HepG2 (cell line): ENCODE measurements at regions not wholly inside any gene's neighbourhood (a gene's known extent, or its start where the extent isn't known, plus 50 kb on each side); places are given as distances from the start of the nearest gene placed in this dataset.
"Not testable (repeated sequence)": the region's sequence is repeated elsewhere in the genome, so short reads cannot be mapped to it uniquely, and the experiment has no call there.

Experiments
- ATAC-seq: fragments of 200-7000 bp; cut with Tn5 transposase; 3 replicates; pipeline ENCODE4 v1.9.1; 2020; ENCODE audit warnings: mild to moderate bottlenecking, moderate library complexity
- BruUV-seq: library from RNA; stranded (reverse); fragments of 400-500 nt; replicated peaks from 2 replicates; lab custom pipeline; 2021; lab: Mats Ljungman, UMichigan
- CTCF ChIA-PET: fragments of 300-600 bp; formaldehyde crosslinking; extraction: SDS; loops from one replicate; lab custom pipeline; 2021; ENCODE audit warnings: low total read pairs, inconsistent platforms, low intra/inter-chr PET ratio; lab: Yijun Ruan, JAX
- POLR2A ChIA-PET: fragments of 350-600 bp; sonication (Branson Sonifier 250); formaldehyde crosslinking; loops from one replicate; lab custom pipeline; 2020; ENCODE audit warnings: antibody characterized with exemption, inconsistent platforms; lab: Yijun Ruan, JAX
- DNase-seq: peaks from one replicate; pipeline ENCODE4 v3.0.0-alpha.2; 2015; ENCODE audit warnings: low spot score
- FAIRE-seq: peaks from 3 replicates; lab custom pipeline; 2011; peaks lifted over from hg19 to GRCh38; lab: Jason Lieb, UNC
- H2AFZ ChIP-seq: one replicate; pipeline ENCODE4 v1.6.1; 2011; ENCODE audit warnings: low read length, inconsistent platforms
- H3K27ac ChIP-seq: fragments of 300-600 bp; 3 replicates; pipeline ENCODE4 v1.8.0; 2011; ENCODE audit warnings: mixed run types, mild to moderate bottlenecking, mixed read lengths, low read length, inconsistent platforms; ENCODE audit not compliant: insufficient read depth; ENCODE audit errors: extremely low read length
- H3K27me3 ChIP-seq, 2 experiments: fragments of 200-600 bp in 1 of 2; 2 replicates in 1 of 2; 3 replicates in 1 of 2; pipeline versions ENCODE4 v1.6.0 to v1.8.0; 2011; ENCODE audit warnings: low read length in 2 of 2, mild to moderate bottlenecking in 2 of 2, moderate library complexity in 2 of 2, inconsistent platforms in 1 of 2; ENCODE audit not compliant: insufficient read depth in 2 of 2, control insufficient read depth in 1 of 2
- H3K36me3 ChIP-seq, 2 experiments: fragments of 200-600 bp in 1 of 2; replicated peaks in 1 of 2; 2 replicates in 1 of 2; 3 replicates in 1 of 2; pipeline versions ENCODE4 v1.5.1 to v1.8.0; 2011; ENCODE audit warnings: low read length in 2 of 2, inconsistent platforms in 1 of 2; ENCODE audit not compliant: insufficient read depth in 2 of 2, control insufficient read depth in 1 of 2
- H3K4me1 ChIP-seq: 2 replicates; pipeline ENCODE4 v1.5.1; 2012; ENCODE audit warnings: low read length, inconsistent platforms; ENCODE audit not compliant: insufficient read depth
- H3K4me2 ChIP-seq: 2 replicates; pipeline ENCODE4 v1.6.0; 2011; ENCODE audit warnings: low read depth, low read length, inconsistent platforms
- H3K4me3 ChIP-seq, 3 experiments: fragments of 200-600 bp in 1 of 3; sonication (generic), shearing (Covaris generic) in 1 of 3; replicated peaks in 1 of 3; 2 replicates each; pipeline ENCODE4 v1.5.1; 2011 to 2016; ENCODE audit warnings: low read length in 3 of 3, inconsistent platforms in 2 of 3, low read depth in 2 of 3, mild to moderate bottlenecking in 2 of 3, control low read depth in 1 of 3, mixed read lengths in 1 of 3; ENCODE audit not compliant: insufficient read depth in 1 of 3
- H3K79me2 ChIP-seq: one replicate; pipeline ENCODE4 v1.6.1; 2011; ENCODE audit warnings: low read length, inconsistent platforms; ENCODE audit not compliant: insufficient read depth
- H3K9ac ChIP-seq: 2 replicates; pipeline ENCODE4 v1.6.0; 2011; ENCODE audit warnings: mild to moderate bottlenecking, low read depth, low read length, inconsistent platforms; ENCODE audit not compliant: insufficient read depth
- H3K9me3 ChIP-seq: 2 replicates; pipeline ENCODE4 v1.5.1; 2012; ENCODE audit warnings: mild to moderate bottlenecking, low read length
- H4K20me1 ChIP-seq: 2 replicates; pipeline ENCODE4 v1.6.0; 2011; ENCODE audit warnings: inconsistent platforms, mild to moderate bottlenecking, low read length, moderate library complexity; ENCODE audit not compliant: insufficient read depth
- CERS6 ChIP-seq: sonication (generic); formaldehyde crosslinking; IDR thresholded peaks from 2 replicates; pipeline ENCODE4 v1.5.0; 2020; ENCODE audit warnings: missing genetic modification reagents
- GATAD1 ChIP-seq: IDR thresholded peaks from 2 replicates; pipeline ENCODE4 v1.6.1; 2016; ENCODE audit warnings: missing genetic modification reagents, missing compliant biosample characterization
- HMG20A ChIP-seq: IDR thresholded peaks from 2 replicates; pipeline ENCODE4 v1.6.1; 2016; ENCODE audit warnings: borderline replicate concordance
- ISX ChIP-seq: sonication (generic); formaldehyde crosslinking; conservative IDR thresholded peaks from 2 replicates; pipeline ENCODE4 v1.5.0; 2020; ENCODE audit warnings: missing genetic modification reagents
- MED13 ChIP-seq: sonication (generic); formaldehyde crosslinking; IDR thresholded peaks from 2 replicates; pipeline ENCODE4 v1.5.0; 2020; ENCODE audit warnings: missing genetic modification reagents
- NR3C1 ChIP-seq: sonication (generic); formaldehyde crosslinking; IDR thresholded peaks from 2 replicates; pipeline ENCODE4 v1.4.0; 2020; ENCODE audit warnings: missing genetic modification reagents
- RCOR2 ChIP-seq: IDR thresholded peaks from 2 replicates; pipeline ENCODE4 v1.6.1; 2016; ENCODE audit warnings: missing biosample characterization, missing genetic modification reagents
- SP1 ChIP-seq, 2 experiments: fragments of 450-650 bp in 1 of 2; sonication (generic) in 1 of 2; formaldehyde crosslinking in 1 of 2; IDR thresholded peaks; 2 replicates each; pipeline versions ENCODE4 v1.4.0 to v1.6.1; 2016 to 2020; ENCODE audit warnings: missing genetic modification reagents in 1 of 2
- ZKSCAN8 ChIP-seq: IDR thresholded peaks from 2 replicates; pipeline ENCODE4 v1.6.1; 2016; ENCODE audit warnings: borderline replicate concordance, missing genetic modification reagents, missing compliant biosample characterization
- ZNF20 ChIP-seq: sonication (generic); formaldehyde crosslinking; IDR thresholded peaks from 2 replicates; pipeline ENCODE4 v1.4.0; 2020; ENCODE audit warnings: mild to moderate bottlenecking, moderate library complexity, missing genetic modification reagents
- WGBS: methylation state at CpG from one replicate; pipeline ENCODE4 v1.1.6; 2017; ENCODE audit warnings: low lambda C conversion rate; 5-methylcytosine and 5-hydroxymethylcytosine counted together
- in situ Hi-C: cut with HindIII; loops from 2 replicates; pipeline ENCODE4 v1.10.0; 2017; ENCODE audit warnings: low pct_unique_long_range_greater_than_20kb; ENCODE audit not compliant: extremely low pct_ligation_motif_present
- intact Hi-C: fragments of 100-400 bp; cut with micrococcal nuclease; formaldehyde crosslinking; loops from one replicate; pipeline ENCODE4 v1.10.0; 2022; ENCODE audit not compliant: unreplicated experiment
- TF ChIP-seq, protein P1 (sequence below): sonication (generic); formaldehyde crosslinking; IDR thresholded peaks from 2 replicates; pipeline ENCODE4 v1.8.0; 2022; ENCODE audit warnings: mild to moderate bottlenecking, missing genetic modification reagents, moderate library complexity
- TF ChIP-seq, protein P2 (sequence below): sonication (generic); formaldehyde crosslinking; conservative IDR thresholded peaks from 2 replicates; pipeline ENCODE4 v1.4.0; 2020; ENCODE audit warnings: missing genetic modification reagents
- TF ChIP-seq, protein P3 (sequence below): sonication (generic); formaldehyde crosslinking; IDR thresholded peaks from 2 replicates; pipeline ENCODE4 v1.8.1; 2023; ENCODE audit warnings: mild to moderate bottlenecking, inconsistent platforms, moderate library complexity, missing genetic modification reagents, borderline replicate concordance

GRCh38 chr4:112838015-112838414 lies 201.1 kb downstream of the LARP7 start:
- DNase-seq, H3K9ac ChIP-seq, H3K9me3 ChIP-seq, H3K4me1 ChIP-seq, H3K36me3 ChIP-seq, H3K79me2 ChIP-seq, BruUV-seq, H4K20me1 ChIP-seq, H3K27ac ChIP-seq, CTCF ChIA-PET, H3K27me3 ChIP-seq, POLR2A ChIA-PET, H2AFZ ChIP-seq, FAIRE-seq, H3K4me3 ChIP-seq, intact Hi-C loops, H3K4me2 ChIP-seq, ATAC-seq, in situ Hi-C loops: not testable (repeated sequence)
- WGBS = 0% methylated on average over 1 of the region's 1 CpG

DNA sequence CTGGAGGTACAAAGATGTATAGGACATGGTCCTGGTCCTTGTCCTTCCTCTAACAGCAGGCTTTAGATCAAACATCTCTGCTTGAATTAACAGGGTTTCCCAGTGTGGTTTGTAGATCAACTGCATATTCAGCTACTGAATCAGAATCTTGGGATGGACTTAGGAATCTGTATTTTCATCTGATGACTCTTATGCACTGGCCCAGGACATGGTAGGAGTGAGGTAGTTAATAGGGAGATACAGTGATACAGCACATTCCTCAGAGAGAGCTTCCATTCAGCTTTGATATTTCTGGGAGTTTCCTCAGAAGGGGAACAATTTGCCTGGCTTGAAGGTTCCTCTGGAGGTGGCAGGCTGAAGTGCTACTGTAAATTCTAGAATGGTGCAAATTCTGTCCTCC lies 203.1 kb downstream of the LARP7 start:
- TF ChIP-seq MED13 (CRISPR knock-in tag) (no peak), CERS6 (no peak), ZKSCAN8 (no peak), RCOR2 (no peak), HMG20A (CRISPR knock-in tag) (no peak), GATAD1 (CRISPR knock-in tag) (no peak), NR3C1 (CRISPR knock-in tag) (no peak), SP1 (IDR thresholded peaks at IDR 0.05) (no peak), SP1 (CRISPR knock-in tag; IDR thresholded peaks at IDR 0.05) (no peak), ISX (CRISPR knock-in tag) (no peak), ZNF20 (CRISPR knock-in tag) (no peak)
- TF ChIP-seq, protein P1, sequence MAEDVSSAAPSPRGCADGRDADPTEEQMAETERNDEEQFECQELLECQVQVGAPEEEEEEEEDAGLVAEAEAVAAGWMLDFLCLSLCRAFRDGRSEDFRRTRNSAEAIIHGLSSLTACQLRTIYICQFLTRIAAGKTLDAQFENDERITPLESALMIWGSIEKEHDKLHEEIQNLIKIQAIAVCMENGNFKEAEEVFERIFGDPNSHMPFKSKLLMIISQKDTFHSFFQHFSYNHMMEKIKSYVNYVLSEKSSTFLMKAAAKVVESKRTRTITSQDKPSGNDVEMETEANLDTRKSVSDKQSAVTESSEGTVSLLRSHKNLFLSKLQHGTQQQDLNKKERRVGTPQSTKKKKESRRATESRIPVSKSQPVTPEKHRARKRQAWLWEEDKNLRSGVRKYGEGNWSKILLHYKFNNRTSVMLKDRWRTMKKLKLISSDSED (CRISPR knock-in tag) = no peak
- TF ChIP-seq, protein P2, sequence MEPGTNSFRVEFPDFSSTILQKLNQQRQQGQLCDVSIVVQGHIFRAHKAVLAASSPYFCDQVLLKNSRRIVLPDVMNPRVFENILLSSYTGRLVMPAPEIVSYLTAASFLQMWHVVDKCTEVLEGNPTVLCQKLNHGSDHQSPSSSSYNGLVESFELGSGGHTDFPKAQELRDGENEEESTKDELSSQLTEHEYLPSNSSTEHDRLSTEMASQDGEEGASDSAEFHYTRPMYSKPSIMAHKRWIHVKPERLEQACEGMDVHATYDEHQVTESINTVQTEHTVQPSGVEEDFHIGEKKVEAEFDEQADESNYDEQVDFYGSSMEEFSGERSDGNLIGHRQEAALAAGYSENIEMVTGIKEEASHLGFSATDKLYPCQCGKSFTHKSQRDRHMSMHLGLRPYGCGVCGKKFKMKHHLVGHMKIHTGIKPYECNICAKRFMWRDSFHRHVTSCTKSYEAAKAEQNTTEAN (CRISPR knock-in tag) = no peak
- TF ChIP-seq, protein P3, sequence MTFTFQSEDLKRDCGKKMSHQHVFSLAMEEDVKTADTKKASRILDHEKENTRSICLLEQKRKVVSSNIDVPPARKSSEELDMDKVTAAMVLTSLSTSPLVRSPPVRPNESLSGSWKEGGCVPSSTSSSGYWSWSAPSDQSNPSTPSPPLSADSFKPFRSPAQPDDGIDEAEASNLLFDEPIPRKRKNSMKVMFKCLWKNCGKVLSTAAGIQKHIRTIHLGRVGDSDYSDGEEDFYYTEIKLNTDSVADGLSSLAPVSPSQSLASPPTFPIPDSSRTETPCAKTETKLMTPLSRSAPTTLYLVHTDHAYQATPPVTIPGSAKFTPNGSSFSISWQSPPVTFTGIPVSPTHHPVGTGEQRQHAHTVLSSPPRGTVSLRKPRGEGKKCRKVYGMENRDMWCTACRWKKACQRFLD (CRISPR knock-in tag) = no peak
- H3K79me2 ChIP-seq = no peaks in the 10 kb centered on the region
- H3K9ac ChIP-seq = no peak overlapping the region
- H3K9me3 ChIP-seq = no peaks in the 10 kb centered on the region; the same call in 1 of the 2 replicates
- H3K4me1 ChIP-seq = no peaks in the 10 kb centered on the region
- intact Hi-C loops = no loop called here
- DNase-seq (no peak), ATAC-seq (no peak), FAIRE-seq (no peak)
- POLR2A ChIA-PET = no interaction called here
- BruUV-seq = no TSS peak
- H3K4me3 ChIP-seq = no peak overlapping the region
- H3K27ac ChIP-seq = no peak overlapping the region
- no peaks in the 10 kb centered on the region for H3K36me3 ChIP-seq
- CTCF ChIA-PET = no interaction called here
- no peak overlapping the region for H3K4me2 ChIP-seq
- no peaks in the 10 kb centered on the region for H4K20me1 ChIP-seq
- H2AFZ ChIP-seq = no peak overlapping the region
- no peaks in the 10 kb centered on the region for H3K27me3 ChIP-seq
- in situ Hi-C loops = no loop called here
